ENCODE measurements at regions not wholly inside any gene's neighbourhood (a gene's known extent, or its start where the extent isn't known, plus 50 kb on each side); places are given as distances from the start of the nearest gene placed in this dataset.
A peak's percentile ranks its signal among the peaks of the same experiment; 100 is the strongest.

DNA sequence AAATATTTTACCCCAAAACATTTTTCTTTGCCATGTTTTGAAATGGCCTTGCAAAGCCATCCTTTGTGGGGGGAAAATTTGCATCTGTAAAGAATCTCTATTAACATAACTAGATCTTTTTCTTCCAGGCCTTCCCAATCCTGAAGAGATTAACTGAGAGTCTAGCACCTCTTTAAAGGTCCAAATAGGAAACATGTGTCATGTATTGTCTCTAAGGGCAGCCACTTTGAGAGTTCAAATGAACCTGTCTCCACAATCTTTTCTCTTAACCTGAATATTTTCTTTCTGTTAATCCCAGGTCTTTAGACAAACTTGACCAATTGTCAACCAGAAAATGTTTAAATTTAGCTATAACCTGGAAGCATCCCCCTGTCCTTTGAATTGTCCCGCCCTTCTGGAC, 236.6 kb upstream of the PROK2 start:
- intact Hi-C loops (cut with DNase I): no loop called here
- no peaks in the 10 kb centered on the region for H3K4me1 ChIP-seq
- no peaks in the 10 kb centered on the region for H3K36me3 ChIP-seq
- H3K9me3 ChIP-seq: no peaks in the 10 kb centered on the region
- WGBS (ENCODE audit: insufficient coverage, low coverage, low lambda C conversion rate, missing lambda C conversion rate): 77% methylated on average over 1 of the region's 1 CpG
- ATAC-seq: no peak
- no peak overlapping the region for H3K27ac ChIP-seq
- no peak for DNase-seq
- no peak overlapping the region for H3K4me3 ChIP-seq
- H3K27me3 ChIP-seq: no peaks in the 10 kb centered on the region
- no peak for TF ChIP-seq POLR2A (IDR thresholded peaks at IDR 0.05)
- TF ChIP-seq, protein P1, sequence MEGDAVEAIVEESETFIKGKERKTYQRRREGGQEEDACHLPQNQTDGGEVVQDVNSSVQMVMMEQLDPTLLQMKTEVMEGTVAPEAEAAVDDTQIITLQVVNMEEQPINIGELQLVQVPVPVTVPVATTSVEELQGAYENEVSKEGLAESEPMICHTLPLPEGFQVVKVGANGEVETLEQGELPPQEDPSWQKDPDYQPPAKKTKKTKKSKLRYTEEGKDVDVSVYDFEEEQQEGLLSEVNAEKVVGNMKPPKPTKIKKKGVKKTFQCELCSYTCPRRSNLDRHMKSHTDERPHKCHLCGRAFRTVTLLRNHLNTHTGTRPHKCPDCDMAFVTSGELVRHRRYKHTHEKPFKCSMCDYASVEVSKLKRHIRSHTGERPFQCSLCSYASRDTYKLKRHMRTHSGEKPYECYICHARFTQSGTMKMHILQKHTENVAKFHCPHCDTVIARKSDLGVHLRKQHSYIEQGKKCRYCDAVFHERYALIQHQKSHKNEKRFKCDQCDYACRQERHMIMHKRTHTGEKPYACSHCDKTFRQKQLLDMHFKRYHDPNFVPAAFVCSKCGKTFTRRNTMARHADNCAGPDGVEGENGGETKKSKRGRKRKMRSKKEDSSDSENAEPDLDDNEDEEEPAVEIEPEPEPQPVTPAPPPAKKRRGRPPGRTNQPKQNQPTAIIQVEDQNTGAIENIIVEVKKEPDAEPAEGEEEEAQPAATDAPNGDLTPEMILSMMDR (IDR thresholded peaks at IDR 0.05): no peak

DNA sequence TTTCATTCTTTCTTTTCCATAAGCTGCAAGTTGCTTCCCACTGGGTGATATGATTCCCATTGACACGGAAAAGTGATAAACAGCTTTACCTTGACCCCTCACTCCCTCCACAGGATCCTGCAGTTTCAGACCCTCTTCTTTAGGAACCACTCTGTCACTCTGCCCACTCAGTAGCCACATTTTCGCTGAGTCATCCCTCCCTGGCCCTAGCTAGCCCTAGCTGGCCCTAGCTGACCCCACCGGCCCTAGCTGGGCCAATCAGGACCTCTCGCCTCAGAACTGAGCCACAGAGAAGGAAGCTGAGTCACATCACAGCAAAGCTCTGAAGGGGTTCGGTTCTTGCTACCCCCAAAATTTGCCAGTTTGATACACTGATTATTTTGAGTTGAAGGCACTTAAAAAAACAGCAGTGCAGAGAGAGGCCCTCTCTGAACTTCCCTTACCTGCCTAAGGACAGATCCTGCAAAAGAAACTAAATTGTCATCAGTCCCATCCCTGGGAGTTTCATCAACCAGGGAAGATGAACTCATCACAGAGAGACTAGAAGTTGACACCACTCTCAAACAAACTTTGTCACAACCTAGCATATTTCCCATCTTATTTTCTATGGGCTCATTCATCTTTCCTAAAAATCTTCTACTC, 233.5 kb upstream of the PROK2 start:
- TF ChIP-seq, protein P1 (IDR thresholded peaks at IDR 0.05): no peak
- no peak for TF ChIP-seq POLR2A (IDR thresholded peaks at IDR 0.05)
- no peaks in the 10 kb centered on the region for H3K36me3 ChIP-seq
- ATAC-seq (peak in 2 of 4 donors; percentile 46 to 65), DNase-seq (peak in 1 of 3 donors; percentile 47)
- 80% methylated on average over 2 of the region's 5 CpGs for WGBS (ENCODE audit: insufficient coverage, low coverage, low lambda C conversion rate, missing lambda C conversion rate)
- no peaks in the 10 kb centered on the region for H3K27me3 ChIP-seq
- H3K27ac ChIP-seq: no peak overlapping the region
- H3K4me1 ChIP-seq: no peaks in the 10 kb centered on the region
- intact Hi-C loops (cut with DNase I): no loop called here
- H3K9me3 ChIP-seq: no peaks in the 10 kb centered on the region
- H3K4me3 ChIP-seq: no peak overlapping the region

DNA sequence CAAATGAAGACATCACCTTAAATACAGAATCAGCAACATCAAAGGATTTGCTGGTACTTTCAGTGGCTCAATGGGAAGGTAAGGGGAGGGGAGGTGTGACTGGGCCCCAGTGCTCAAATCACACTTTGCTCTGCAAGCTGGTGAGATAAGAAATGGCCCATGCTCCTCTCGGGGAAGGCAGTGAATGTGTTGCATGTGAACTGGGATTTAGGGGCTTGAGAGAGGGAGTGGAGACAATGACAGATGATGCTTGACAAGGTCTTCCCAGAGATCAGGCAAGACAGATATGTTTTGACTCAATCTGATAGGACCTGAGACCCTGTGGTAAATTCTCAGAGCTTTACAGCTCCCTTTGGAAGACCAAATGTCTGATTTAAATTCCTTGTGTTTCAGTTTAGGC, 233.0 kb upstream of the PROK2 start:
- no peaks in the 10 kb centered on the region for H3K4me1 ChIP-seq
- 80% methylated on average over 1 of the region's 1 CpG for WGBS (ENCODE audit: insufficient coverage, low coverage, low lambda C conversion rate, missing lambda C conversion rate)
- no peak for TF ChIP-seq POLR2A (IDR thresholded peaks at IDR 0.05)
- TF ChIP-seq, protein P1 (IDR thresholded peaks at IDR 0.05): no peak
- no peak overlapping the region for H3K27ac ChIP-seq
- ATAC-seq: no peak
- H3K27me3 ChIP-seq: no peaks in the 10 kb centered on the region
- DNase-seq: no peak
- H3K9me3 ChIP-seq: no peaks in the 10 kb centered on the region
- H3K36me3 ChIP-seq: no peaks in the 10 kb centered on the region
- no peak overlapping the region for H3K4me3 ChIP-seq
- intact Hi-C loops (cut with DNase I): no loop called here

DNA sequence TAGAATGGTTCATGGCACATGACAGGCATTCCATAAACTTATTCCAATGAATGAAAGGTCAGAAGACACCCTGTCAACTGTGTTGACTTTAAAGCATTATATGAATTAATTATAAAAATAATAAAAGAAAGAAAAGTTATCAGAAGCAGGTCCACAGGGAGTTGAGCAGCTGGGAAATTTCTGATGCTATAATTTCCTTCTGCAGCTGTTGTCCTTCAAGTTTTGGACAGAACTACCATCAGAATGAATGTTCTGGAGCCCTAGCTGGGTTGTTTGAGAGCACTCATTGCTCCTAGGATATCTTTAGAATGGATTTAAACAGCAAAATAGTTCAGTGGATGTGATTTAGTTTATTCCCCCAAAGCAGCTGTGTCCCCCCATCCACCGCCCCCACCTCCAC, 232.4 kb upstream of the PROK2 start:
- WGBS (ENCODE audit: insufficient coverage, low coverage, low lambda C conversion rate, missing lambda C conversion rate): 89% methylated on average over 1 of the region's 1 CpG
- DNase-seq (no peak), ATAC-seq (no peak)

More for the DNA sequence above, 232.4 kb upstream of the PROK2 start:
- Histone ChIP-seq H3K27ac (no peak overlapping the region), H3K4me1 (no peaks in the 10 kb centered on the region), H3K4me3 (no peak overlapping the region), H3K9me3 (no peaks in the 10 kb centered on the region), H3K27me3 (no peaks in the 10 kb centered on the region), H3K36me3 (no peaks in the 10 kb centered on the region)
- intact Hi-C loops (cut with DNase I): no loop called here
- TF ChIP-seq, protein P1 (IDR thresholded peaks at IDR 0.05): no peak
- no peak for TF ChIP-seq POLR2A (IDR thresholded peaks at IDR 0.05)

All from right lobe of liver (tissue), 6 donors.